Right lobe of liver (tissue), 4 donors: ENCODE measurements at regions not wholly inside any gene's neighbourhood (a gene's known extent, or its start where the extent isn't known, plus 50 kb on each side); places are given as distances from the start of the nearest gene placed in this dataset.

Experiments used
- POLR2A ChIP-seq: fragments of 450-650 bp; IDR thresholded peaks from one replicate; pipeline ENCODE4 v1.6.1; 2017; ENCODE audit warnings: antibody characterized with exemption, mild to moderate bottlenecking
- TF ChIP-seq, protein P1 (sequence below), 4 donors: fragments of 200-600 bp in 3 of 4; fragments of 450-650 bp in 1 of 4; IDR thresholded peaks; one replicate each; pipeline versions ENCODE4 v1.5.1 to v1.8.0; 2016 to 2022; ENCODE audit warnings: antibody characterized with exemption in 4 of 4, mild to moderate bottlenecking in 2 of 4
- donor health status: DM: no; HTN: no; CAD: no.
- donor health status: DM: no; HTN: no; CAD: no.
- donor health status: DM: no; HTN: yes; CAD: no.

GRCh38 chr3:3573341-3573740, 225.9 kb upstream of the LRRN1 start:
- TF ChIP-seq, protein P1, sequence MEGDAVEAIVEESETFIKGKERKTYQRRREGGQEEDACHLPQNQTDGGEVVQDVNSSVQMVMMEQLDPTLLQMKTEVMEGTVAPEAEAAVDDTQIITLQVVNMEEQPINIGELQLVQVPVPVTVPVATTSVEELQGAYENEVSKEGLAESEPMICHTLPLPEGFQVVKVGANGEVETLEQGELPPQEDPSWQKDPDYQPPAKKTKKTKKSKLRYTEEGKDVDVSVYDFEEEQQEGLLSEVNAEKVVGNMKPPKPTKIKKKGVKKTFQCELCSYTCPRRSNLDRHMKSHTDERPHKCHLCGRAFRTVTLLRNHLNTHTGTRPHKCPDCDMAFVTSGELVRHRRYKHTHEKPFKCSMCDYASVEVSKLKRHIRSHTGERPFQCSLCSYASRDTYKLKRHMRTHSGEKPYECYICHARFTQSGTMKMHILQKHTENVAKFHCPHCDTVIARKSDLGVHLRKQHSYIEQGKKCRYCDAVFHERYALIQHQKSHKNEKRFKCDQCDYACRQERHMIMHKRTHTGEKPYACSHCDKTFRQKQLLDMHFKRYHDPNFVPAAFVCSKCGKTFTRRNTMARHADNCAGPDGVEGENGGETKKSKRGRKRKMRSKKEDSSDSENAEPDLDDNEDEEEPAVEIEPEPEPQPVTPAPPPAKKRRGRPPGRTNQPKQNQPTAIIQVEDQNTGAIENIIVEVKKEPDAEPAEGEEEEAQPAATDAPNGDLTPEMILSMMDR (IDR thresholded peaks at IDR 0.05): no peak
- TF ChIP-seq POLR2A: no peak
